Kasumi-1 (cell line): ENCODE measurements at regions not wholly inside any gene's neighbourhood (a gene's known extent, or its start where the extent isn't known, plus 50 kb on each side); places are given as distances from the start of the nearest gene placed in this dataset.

Source experiments
- DNase-seq, 2 experiments: peaks; one replicate each; lab custom pipeline; 2025; lab: John Stamatoyannopoulos, UW

GRCh38 chr22:27635852-27636251 is 165.7 kb downstream of the MN1 start:
- DNase-seq: no peak

- DNase-seq: no peak
Observed at GRCh38 chr22:27636716-27637508, 164.6 kb downstream of the MN1 start.

GRCh38 chr22:27637604-27638003 is 164.0 kb downstream of the MN1 start:
- no peak for DNase-seq

GRCh38 chr22:27638329-27639233 is 163.0 kb downstream of the MN1 start:
- DNase-seq: no peak

GRCh38 chr22:27639248-27640086 is 162.1 kb downstream of the MN1 start:
- DNase-seq: no peak

GRCh38 chr22:27641049-27641795 is 160.3 kb downstream of the MN1 start:
- DNase-seq: no peak

GRCh38 chr22:27642104-27642800 is 159.3 kb downstream of the MN1 start:
- DNase-seq: no peak

- no peak for DNase-seq
Observed at GRCh38 chr22:27643907-27644306, 157.6 kb downstream of the MN1 start.

GRCh38 chr22:27644566-27644965 is 157.0 kb downstream of the MN1 start:
- DNase-seq: no peak

GRCh38 chr22:27647540-27647939 is 154.0 kb downstream of the MN1 start:
- DNase-seq: no peak

GRCh38 chr22:27648074-27648473 is 153.5 kb downstream of the MN1 start:
- DNase-seq: no peak

- no peak for DNase-seq
Observed at GRCh38 chr22:27648853-27649252, 152.7 kb downstream of the MN1 start.

- DNase-seq: no peak
Observed at GRCh38 chr22:27650572-27650971, 151.0 kb downstream of the MN1 start.

- DNase-seq: no peak
Observed at GRCh38 chr22:27650985-27651384, 150.6 kb downstream of the MN1 start.

GRCh38 chr22:27651486-27651885 is 150.1 kb downstream of the MN1 start:
- no peak for DNase-seq

GRCh38 chr22:27654546-27655445 is 146.8 kb downstream of the MN1 start:
- DNase-seq: no peak

- no peak for DNase-seq
Observed at GRCh38 chr22:27655582-27656185, 145.9 kb downstream of the MN1 start.

GRCh38 chr22:27656970-27657369 is 144.6 kb downstream of the MN1 start:
- no peak for DNase-seq

GRCh38 chr22:27660306-27660705 is 141.2 kb downstream of the MN1 start:
- no peak for DNase-seq
